Neural crest cell (in vitro differentiated cells): ENCODE measurements at regions not wholly inside any gene's neighbourhood (a gene's known extent, or its start where the extent isn't known, plus 50 kb on each side); places are given as distances from the start of the nearest gene placed in this dataset.

Experiments
- DNase-seq: peaks from one replicate; pipeline ENCODE4 v3.0.0; 2021; ENCODE audit warnings: low read depth, mixed read lengths, low spot score
- H3K27ac Mint-ChIP-seq: one replicate; pipeline ENCODE4 v1.8.0; 2021; ENCODE audit warnings: mild to moderate bottlenecking, mixed read lengths; ENCODE audit not compliant: unreplicated experiment
- H3K27me3 Mint-ChIP-seq: 2 replicates; pipeline ENCODE4 v1.8.0; 2021; ENCODE audit warnings: low read depth, mild to moderate bottlenecking, mixed read lengths
- H3K36me3 Mint-ChIP-seq: 2 replicates; pipeline ENCODE4 v1.8.0; 2021; ENCODE audit warnings: low read depth, mild to moderate bottlenecking, mixed read lengths
- H3K4me1 Mint-ChIP-seq: 2 replicates; pipeline ENCODE4 v1.8.0; 2021; ENCODE audit warnings: mixed read lengths
- H3K4me3 Mint-ChIP-seq: one replicate; pipeline ENCODE4 v1.8.0; 2021; ENCODE audit warnings: mild to moderate bottlenecking, mixed read lengths
- H3K9me3 Mint-ChIP-seq: 2 replicates; pipeline ENCODE4 v1.8.0; 2021; ENCODE audit warnings: mixed read lengths
- TF ChIP-seq, protein P1 (sequence below): fragments of 200-600 bp; sonication (generic); conservative IDR thresholded peaks from 2 replicates; pipeline ENCODE4 v1.5.0; 2021; ENCODE audit warnings: antibody characterized with exemption, mild to moderate bottlenecking

DNA sequence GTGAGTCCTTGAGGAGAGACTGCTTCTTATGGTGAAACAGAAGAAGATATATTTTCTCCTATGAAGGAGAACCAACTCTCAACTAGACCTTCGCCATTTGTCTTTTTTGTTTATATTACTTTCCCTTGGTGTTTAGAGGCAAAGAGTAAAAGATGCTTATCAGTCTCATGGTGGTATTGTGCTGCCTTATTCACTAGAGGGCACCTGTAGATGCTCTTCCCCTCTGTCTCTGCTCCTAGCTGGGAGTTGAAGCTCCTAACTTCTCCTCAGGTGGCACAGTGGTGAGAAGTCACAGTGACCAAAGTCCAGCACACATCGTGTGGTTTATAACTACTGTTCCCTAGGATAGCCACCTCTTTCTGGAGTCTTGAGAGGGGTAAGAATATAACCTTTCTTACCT lies 1359.6 kb downstream of the PLA2G4A start:
- Mint-ChIP-seq H3K27me3 (no peaks in the 10 kb centered on the region), H3K4me1 (no peaks in the 10 kb centered on the region), H3K36me3 (no peaks in the 10 kb centered on the region), H3K9me3 (peaks cover 10% of the 10 kb centered on the region), H3K4me3 (no peak overlapping the region), H3K27ac (no peak overlapping the region)
- TF ChIP-seq, protein P1, sequence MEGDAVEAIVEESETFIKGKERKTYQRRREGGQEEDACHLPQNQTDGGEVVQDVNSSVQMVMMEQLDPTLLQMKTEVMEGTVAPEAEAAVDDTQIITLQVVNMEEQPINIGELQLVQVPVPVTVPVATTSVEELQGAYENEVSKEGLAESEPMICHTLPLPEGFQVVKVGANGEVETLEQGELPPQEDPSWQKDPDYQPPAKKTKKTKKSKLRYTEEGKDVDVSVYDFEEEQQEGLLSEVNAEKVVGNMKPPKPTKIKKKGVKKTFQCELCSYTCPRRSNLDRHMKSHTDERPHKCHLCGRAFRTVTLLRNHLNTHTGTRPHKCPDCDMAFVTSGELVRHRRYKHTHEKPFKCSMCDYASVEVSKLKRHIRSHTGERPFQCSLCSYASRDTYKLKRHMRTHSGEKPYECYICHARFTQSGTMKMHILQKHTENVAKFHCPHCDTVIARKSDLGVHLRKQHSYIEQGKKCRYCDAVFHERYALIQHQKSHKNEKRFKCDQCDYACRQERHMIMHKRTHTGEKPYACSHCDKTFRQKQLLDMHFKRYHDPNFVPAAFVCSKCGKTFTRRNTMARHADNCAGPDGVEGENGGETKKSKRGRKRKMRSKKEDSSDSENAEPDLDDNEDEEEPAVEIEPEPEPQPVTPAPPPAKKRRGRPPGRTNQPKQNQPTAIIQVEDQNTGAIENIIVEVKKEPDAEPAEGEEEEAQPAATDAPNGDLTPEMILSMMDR = no peak
- no peak for DNase-seq

DNA sequence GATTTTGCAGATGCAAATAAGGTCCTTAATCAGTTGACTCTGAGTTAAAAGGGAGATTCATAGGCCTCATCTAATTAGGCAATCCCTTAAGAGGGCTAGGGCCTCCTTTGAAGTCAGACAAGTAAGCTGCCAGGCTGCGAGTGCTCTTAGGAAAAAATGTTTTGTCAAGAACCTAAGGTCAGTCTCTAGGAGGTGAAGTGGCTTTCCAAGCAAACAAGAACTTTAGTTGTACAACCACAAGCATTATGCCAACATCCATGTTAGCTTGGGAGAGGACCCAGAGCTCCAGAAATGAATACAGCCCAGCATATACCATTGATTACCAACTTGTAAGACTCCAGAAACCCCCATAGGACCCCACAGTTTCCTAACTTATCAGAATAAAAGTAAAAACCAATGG lies 1366.2 kb downstream of the PLA2G4A start:
- Mint-ChIP-seq H3K4me1 (no peaks in the 10 kb centered on the region), H3K36me3 (no peaks in the 10 kb centered on the region), H3K27me3 (no peaks in the 10 kb centered on the region), H3K9me3 (peaks cover under 1% of the 10 kb centered on the region), H3K4me3 (no peak overlapping the region), H3K27ac (no peak overlapping the region)
- TF ChIP-seq, protein P1 = no peak
- no peak for DNase-seq

DNA sequence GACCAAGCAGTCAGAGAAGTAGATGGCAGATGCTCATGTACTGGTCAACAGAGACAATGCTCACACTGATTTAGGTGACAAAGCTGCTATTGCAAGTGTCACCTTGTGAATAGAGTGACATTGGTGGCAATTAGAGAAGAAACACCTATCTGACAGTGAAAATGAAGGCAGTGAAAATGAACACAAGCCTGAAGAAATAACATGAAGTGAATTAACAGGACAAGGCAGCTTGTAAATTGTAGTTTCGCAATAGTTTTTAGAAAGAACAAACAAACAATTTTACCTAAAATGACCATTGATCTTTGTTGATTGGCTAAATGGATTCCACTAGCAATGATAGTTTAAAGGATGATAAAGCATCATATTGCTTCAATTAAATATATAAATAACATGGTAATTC lies 1389.5 kb downstream of the PLA2G4A start:
- Mint-ChIP-seq H3K27me3 (no peaks in the 10 kb centered on the region), H3K36me3 (no peaks in the 10 kb centered on the region), H3K4me1 (no peaks in the 10 kb centered on the region), H3K27ac (no peak overlapping the region), H3K4me3 (no peak overlapping the region), H3K9me3 (no peaks in the 10 kb centered on the region)
- no peak for DNase-seq
- TF ChIP-seq, protein P1 = no peak

DNA sequence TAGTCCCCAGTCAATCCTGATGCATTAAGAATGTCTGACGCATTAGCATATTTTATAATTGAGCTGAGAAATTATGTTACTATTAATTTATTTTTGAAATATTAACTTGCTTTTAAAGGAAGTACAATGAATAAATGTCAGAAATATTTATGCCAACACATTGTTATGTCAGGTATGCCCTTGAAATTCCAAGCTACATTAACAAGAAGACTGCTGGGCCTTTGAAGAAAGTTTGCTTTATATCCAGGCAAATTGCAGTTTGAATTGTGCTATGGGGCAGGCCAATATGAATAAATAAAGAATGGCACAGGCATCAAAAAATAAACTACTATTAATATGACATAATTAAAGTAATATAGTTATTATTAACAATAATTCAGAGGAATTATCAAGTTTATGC lies 1391.3 kb downstream of the PLA2G4A start:
- no peak overlapping the region for H3K4me3 Mint-ChIP-seq
- DNase-seq = no peak
- peaks cover 3% of the 10 kb centered on the region for H3K36me3 Mint-ChIP-seq
- H3K9me3 Mint-ChIP-seq = peaks cover 9% of the 10 kb centered on the region
- no peaks in the 10 kb centered on the region for H3K27me3 Mint-ChIP-seq
- H3K4me1 Mint-ChIP-seq = no peaks in the 10 kb centered on the region
- no peak overlapping the region for H3K27ac Mint-ChIP-seq
- TF ChIP-seq, protein P1 = no peak

- Mint-ChIP-seq H3K4me3 (no peak overlapping the region), H3K4me1 (no peaks in the 10 kb centered on the region), H3K9me3 (peaks cover 13% of the 10 kb centered on the region), H3K27me3 (no peaks in the 10 kb centered on the region), H3K36me3 (peaks cover 7% of the 10 kb centered on the region), H3K27ac (no peak overlapping the region)
- no peak for DNase-seq
- TF ChIP-seq, protein P1 = no peak
Observed at GRCh38 chr1:188224263-188224662, 1395.5 kb downstream of the PLA2G4A start.

DNA sequence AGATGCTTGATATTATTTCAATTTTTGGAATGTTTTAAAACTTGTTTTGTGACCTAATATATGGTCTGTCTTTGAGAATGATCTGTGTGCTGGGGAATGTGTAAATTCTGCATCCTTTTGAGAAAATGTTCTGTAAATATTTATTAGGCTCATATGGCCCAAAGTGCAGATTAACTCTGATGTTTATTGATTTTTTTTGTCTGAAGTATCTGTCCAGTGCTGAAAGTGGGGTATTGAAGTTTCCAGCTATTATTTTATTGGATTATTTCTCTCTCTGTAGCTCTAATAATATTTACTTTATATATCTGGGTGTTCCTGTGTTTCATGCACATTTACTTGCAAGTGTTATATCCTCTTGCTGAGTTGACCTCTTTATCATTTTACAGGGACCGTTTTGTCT lies 1397.2 kb downstream of the PLA2G4A start:
- no peak overlapping the region for H3K4me3 Mint-ChIP-seq
- H3K9me3 Mint-ChIP-seq = peaks cover 13% of the 10 kb centered on the region
- TF ChIP-seq, protein P1 = no peak
- H3K36me3 Mint-ChIP-seq = peaks cover 7% of the 10 kb centered on the region
- no peak overlapping the region for H3K27ac Mint-ChIP-seq
- no peak for DNase-seq
- H3K27me3 Mint-ChIP-seq = no peaks in the 10 kb centered on the region
- no peaks in the 10 kb centered on the region for H3K4me1 Mint-ChIP-seq
